AG04450 (cell line): ENCODE measurements at regions not wholly inside any gene's neighbourhood (a gene's known extent, or its start where the extent isn't known, plus 50 kb on each side); places are given as distances from the start of the nearest gene placed in this dataset.

Source experiments
- CTCF ChIA-PET: fragments of 300-600, 350-600 bp; formaldehyde crosslinking; extraction: SDS; loops from one replicate; lab custom pipeline; 2022; ENCODE audit warnings: antibody characterized with exemption, inconsistent platforms; lab: Charles Lee
- POLR2A ChIA-PET: fragments of 350-600 bp; formaldehyde crosslinking; extraction: SDS; loops from one replicate; lab custom pipeline; 2021; ENCODE audit warnings: antibody characterized with exemption, inconsistent platforms; lab: Yijun Ruan, JAX
- DNase-seq: peaks from one replicate; pipeline ENCODE4 v3.0.0-alpha.2; 2011; ENCODE audit warnings: low read depth, low spot score
- H3K27ac ChIP-seq: one replicate; pipeline ENCODE4 v1.5.1; 2012; ENCODE audit warnings: low read depth, low read length, control low read depth
- H3K27me3 ChIP-seq: one replicate; pipeline ENCODE4 v1.6.0; 2012; ENCODE audit warnings: low read length; ENCODE audit not compliant: control insufficient read depth, insufficient read depth
- H3K4me3 ChIP-seq: 2 replicates; pipeline ENCODE4 v1.5.1; 2011; ENCODE audit warnings: mild to moderate bottlenecking, low read depth, low read length, control low read depth
- H3K9me3 ChIP-seq: 2 replicates; pipeline ENCODE4 v1.5.1; 2012; ENCODE audit warnings: low read length; ENCODE audit not compliant: control insufficient read depth, insufficient read depth
- CTCF ChIP-seq: IDR thresholded peaks from 2 replicates; pipeline ENCODE4 v1.5.1; 2011; ENCODE audit warnings: low read depth, low read length, control low read depth, inconsistent platforms

- no peaks in the 10 kb centered on the region for H3K27me3 ChIP-seq
- H3K27ac ChIP-seq: no peak overlapping the region
- CTCF ChIA-PET: interaction anchor here (1.0 to 4.7 kb wide), 3 partner anchors 219 to 307 kb away, joined by 4 to 58 read pairs (median 31); no protein-coding TSS in a partner anchor
- no peak overlapping the region for H3K4me3 ChIP-seq
- TF ChIP-seq CTCF: no peak
- POLR2A ChIA-PET: no interaction called here
- no peak for DNase-seq
- H3K9me3 ChIP-seq: no peaks in the 10 kb centered on the region
Measured at GRCh38 chr7:86929293-86930109, 130.0 kb downstream of the ELAPOR2 start.

- POLR2A ChIA-PET: no interaction called here
- Histone ChIP-seq H3K4me3 (no peak overlapping the region), H3K9me3 (no peaks in the 10 kb centered on the region), H3K27ac (no peak overlapping the region), H3K27me3 (no peaks in the 10 kb centered on the region)
- CTCF ChIA-PET: interaction anchor here (1.1 to 4.7 kb wide), 5 partner anchors 8 to 309 kb away, joined by 3 to 58 read pairs (median 10); no protein-coding TSS in a partner anchor
- TF ChIP-seq CTCF: no peak
- DNase-seq: no peak
Measured at GRCh38 chr7:86928308-86928707, 131.1 kb downstream of the ELAPOR2 start.

- Histone ChIP-seq H3K9me3 (no peaks in the 10 kb centered on the region), H3K4me3 (no peak overlapping the region), H3K27me3 (no peaks in the 10 kb centered on the region), H3K27ac (no peak overlapping the region)
- CTCF ChIA-PET: interaction anchor here (0.6 to 4.7 kb wide), 26 partner anchors 9 to 1044 kb away, joined by 3 to 58 read pairs (median 4); partner anchors contain the start of gene DMTF1
- DNase-seq: no peak
- peak; percentile 77 for TF ChIP-seq CTCF
- POLR2A ChIA-PET: no interaction called here
Measured at GRCh38 chr7:86926732-86927131, 132.7 kb downstream of the ELAPOR2 start.

- H3K27me3 ChIP-seq: no peaks in the 10 kb centered on the region
- H3K9me3 ChIP-seq: no peaks in the 10 kb centered on the region
- no peak for TF ChIP-seq CTCF
- no peak overlapping the region for H3K4me3 ChIP-seq
- DNase-seq: no peak
- ChIA-PET CTCF (interaction anchor here (0.5 to 4.7 kb wide), 2 partner anchors 20 to 223 kb away, joined by 3 to 58 read pairs; no protein-coding TSS in a partner anchor), POLR2A (no interaction called here)
- no peak overlapping the region for H3K27ac ChIP-seq
Measured at GRCh38 chr7:86925221-86925620, 134.2 kb downstream of the ELAPOR2 start.

- Histone ChIP-seq H3K27me3 (no peaks in the 10 kb centered on the region), H3K4me3 (no peak overlapping the region), H3K9me3 (no peaks in the 10 kb centered on the region), H3K27ac (no peak overlapping the region)
- ChIA-PET POLR2A (no interaction called here), CTCF (interaction anchor here (1.0 to 1.9 kb wide), 4 partner anchors 12 to 313 kb away, joined by 4 to 9 read pairs (median 6); no protein-coding TSS in a partner anchor)
- no peak for TF ChIP-seq CTCF
- no peak for DNase-seq
Measured at GRCh38 chr7:86923527-86923926, 135.9 kb downstream of the ELAPOR2 start.
